ENCODE measurements at regions not wholly inside any gene's neighbourhood (a gene's known extent, or its start where the extent isn't known, plus 50 kb on each side); places are given as distances from the start of the nearest gene placed in this dataset.
A peak's percentile ranks its signal among the peaks of the same experiment; 100 is the strongest.
"Not testable (repeated sequence)": the region's sequence is repeated elsewhere in the genome, so short reads cannot be mapped to it uniquely, and the experiment has no call there.

DNA sequence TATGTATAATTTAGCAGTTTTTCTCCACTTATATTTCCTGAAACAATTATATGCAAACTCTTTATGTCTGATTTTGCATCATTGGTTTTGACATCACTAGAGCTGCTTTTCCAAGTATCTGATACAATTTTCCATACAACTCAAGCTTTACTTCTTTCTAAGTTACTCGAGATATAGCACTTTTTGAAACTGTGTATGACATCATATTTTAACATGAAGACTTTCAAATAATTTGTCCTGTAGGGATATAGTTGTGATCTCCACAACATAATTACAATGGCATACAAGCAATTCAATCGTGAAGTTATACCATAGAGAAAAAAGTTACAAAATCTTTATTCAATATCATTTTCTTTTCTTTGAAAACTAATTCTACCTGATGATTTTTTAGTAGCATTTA, 173.0 kb downstream of the LEPR start:
- no peak for DNase-seq

DNA sequence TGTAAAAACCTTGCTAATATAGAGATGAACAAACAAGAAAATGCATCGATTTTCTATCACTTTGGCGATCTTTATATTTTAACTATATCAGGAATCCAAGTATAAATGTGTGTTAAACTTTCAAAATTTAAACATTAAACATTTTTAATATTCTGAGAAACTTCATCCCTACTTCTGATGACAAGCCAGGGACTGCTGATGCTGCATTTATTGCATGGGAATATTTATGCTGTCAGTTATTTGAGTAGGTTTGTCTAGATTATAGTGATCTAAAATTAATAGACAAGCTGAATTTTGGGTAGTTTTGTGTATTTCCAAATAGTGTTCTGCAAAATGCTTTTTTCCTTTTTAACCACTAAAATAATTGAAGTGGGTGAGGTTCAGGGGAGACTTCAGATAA, 175.3 kb downstream of the LEPR start:
- DNase-seq = no peak

DNA sequence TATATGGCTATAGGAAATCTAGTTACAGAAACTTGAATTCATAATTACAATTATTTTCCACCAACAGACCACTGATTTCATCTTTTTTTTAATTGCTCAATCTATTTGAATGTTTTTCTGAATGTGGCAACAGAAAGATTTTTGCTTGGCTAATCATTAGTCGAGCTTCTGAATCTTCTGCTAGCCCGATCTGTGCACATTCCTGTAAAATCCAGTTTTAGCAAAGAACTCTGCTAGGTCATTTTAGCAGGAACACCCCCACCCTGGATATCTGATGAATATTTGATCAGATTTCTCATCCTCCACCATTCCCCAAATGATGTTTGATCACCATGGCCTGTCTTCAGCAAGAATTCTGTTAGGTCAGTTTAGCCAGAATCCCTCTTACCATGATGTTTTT, 176.3 kb downstream of the LEPR start:
- DNase-seq = no peak

DNA sequence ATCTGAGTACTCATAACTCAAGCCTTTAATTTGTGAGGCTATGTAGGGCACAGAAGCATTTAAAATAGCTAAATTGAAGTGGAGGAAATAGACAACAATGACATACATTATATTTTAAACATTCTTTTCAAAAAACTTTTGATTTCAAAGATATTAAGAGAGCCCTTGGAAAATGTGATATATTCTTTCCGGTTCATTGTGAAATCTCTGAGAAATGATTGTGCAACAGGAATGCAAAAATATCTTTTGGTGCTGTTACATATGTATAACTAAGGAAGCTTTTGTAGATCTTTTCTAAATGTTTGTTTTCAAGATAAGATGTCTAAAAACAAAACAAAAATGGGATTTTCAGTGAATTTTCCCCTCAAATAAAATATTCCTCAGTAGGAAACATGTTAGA, 185.2 kb downstream of the LEPR start:
- DNase-seq = no peak

DNA sequence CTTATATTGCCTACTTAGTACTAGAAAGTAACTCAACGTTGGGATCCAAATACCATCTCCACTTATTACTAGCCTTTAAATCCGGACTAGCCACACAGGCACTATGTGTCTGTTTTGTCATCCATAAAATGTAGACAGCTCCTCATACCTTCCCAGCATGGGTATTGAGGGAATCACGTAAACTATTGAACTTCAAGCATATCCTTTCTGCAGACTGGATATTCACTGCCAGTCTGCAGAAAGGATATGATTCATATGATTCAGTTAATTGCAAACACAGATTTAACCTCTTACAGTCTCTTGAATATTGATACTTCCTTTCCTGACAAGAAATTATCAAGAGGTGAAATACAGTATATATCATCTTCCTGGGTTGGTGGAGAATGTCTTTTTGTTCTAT, 186.0 kb downstream of the LEPR start:
- DNase-seq = no peak

DNA sequence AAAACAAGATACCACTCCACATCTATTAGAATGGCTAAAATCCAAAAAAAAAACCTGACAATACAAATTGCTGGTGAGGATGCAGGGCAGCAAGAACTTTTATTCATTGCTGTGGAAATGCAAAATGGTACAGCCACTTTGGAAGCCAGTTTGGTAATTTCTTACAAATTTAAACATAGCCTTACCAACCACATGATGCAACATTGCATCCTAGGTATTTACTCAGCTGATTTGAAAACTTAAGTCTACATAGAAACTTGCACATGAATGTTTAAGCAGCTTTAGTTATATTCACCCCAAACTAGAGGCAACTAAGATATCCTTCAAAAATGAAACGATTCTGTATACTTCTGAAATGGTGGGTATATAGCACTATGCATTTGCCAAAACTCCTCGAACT, 178.8 kb upstream of the PDE4B start:
- DNase-seq = no peak

DNA sequence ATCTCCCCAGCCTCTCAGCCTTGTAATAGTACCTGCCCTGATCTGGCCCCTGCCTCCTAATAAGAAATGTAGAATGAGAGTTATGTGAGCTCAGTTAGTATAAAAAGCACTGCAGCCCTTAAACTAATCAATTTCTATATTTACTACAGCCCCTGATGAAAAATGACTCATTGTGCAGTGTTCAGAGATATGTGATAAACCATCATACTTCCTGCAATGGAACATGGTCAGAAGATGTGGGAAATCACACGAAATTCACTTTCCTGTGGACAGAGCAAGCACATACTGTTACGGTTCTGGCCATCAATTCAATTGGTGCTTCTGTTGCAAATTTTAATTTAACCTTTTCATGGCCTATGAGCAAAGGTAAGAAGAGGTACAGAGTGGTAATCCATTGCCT, 176.8 kb upstream of the PDE4B start:
- no peak for DNase-seq

DNA sequence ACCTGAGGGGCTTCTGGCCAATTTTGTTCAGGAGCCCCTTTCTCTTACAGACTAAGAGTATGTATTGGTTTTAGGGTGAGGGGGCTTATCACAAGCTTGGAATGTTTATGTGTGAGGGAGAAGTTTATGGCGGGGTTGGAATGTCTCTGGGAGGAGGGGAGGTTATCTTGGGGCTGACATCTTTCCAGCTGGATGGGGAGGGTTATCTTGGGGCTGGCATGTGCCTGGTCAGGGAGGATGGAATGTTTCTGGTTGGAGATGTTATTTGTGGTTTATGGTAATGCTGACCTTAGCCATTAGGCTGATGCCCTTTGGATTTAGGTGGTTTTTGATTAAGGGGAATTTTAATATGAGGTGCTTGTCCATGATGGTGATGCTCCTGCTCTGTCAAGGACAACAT, 171.0 kb upstream of the PDE4B start:
- not testable (repeated sequence) for DNase-seq

DNA sequence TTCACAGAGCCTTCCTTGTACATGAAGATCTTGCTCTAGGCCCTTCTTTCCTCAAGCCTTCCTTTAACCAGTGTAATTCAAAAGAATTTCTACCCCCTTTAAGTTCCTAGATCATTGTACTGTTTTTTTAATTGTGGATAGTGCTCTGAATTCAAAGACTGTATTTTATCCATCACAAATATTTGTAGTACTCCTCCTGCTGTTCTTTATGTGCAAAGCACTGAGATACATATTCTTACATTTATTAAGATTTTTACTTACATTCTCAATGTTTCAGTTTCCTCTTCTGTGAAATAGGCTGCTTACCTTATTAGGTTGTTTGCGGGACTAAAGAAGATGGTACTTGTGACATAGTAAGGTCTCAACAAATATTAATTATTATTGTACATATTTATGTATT, 168.8 kb upstream of the PDE4B start:
- no peak for DNase-seq

DNA sequence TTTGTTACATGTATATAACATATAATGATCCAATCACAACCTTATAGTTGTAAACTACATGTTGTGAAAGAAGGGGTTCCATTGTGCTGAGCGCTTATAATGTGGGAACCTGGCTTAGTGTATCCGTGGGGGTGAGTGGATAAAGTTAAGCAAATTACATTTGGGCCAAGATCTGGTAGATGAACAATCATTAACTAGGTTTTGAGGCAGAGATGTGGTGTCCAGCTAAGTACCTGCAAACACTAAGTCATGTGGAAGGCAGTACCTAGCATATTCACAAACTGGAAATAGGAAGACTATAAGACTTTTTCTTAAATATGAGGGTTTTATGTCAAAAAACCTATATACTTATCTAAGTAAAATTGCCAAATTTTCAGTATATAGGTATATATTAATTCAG, 167.2 kb upstream of the PDE4B start:
- no peak for DNase-seq

DNA sequence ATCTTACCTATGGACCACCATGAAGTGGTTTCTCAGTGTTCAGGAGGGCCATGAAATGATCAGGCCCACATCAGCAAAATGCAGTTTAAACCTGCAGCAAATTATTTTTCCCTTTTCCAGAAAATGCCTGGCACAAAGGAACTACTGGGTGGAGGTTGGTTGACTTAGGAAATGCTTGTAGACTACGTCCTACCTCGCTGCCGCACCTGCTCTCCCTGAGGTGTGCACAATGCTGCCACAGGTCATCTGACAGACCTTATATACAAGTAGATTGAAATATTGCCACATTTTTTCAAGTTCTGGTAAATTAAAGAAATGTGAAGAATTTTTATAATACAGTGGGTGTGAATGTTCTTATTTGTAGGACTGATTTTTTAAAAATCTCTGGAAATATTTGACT, 166.7 kb upstream of the PDE4B start:
- no peak for DNase-seq

DNA sequence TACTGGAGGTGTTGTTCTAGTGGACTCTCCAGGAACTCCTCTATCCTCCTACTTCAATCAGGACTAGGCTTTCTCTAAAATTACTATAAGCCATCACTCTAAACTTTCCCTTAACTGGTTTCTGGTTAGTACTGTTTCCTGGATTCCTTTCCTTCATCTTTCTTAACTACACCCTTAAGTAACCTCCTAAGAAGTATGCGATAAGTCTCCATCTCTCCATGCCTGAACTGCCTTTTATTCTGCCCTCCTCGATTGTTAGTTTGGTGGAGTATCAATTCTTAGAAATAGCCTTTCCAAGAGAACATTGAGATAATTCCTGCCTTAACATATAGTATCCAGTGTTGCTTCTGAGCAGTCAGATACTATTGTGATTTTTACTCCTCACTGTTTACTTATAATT, 162.9 kb upstream of the PDE4B start:
- DNase-seq = no peak

DNA sequence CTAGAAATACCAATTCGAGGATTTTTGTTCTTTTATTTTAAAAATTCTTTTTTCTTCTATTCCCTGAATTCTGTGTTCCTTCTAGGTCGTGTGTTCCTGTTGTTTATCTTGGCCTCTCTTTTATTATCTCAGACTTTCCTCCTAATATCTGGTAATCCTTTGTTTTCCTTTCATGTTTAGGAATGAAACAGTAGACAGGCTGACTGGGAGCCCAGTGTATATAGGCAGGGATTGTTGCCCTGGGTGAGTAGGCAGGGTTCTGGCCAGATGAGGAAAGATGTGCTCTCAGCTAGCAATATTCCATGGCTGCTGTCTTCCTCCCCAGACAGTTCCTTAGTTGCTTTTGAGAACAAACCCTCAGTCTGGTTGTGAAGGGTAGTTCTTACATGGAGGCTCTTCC, 161.8 kb upstream of the PDE4B start:
- no peak for DNase-seq

DNA sequence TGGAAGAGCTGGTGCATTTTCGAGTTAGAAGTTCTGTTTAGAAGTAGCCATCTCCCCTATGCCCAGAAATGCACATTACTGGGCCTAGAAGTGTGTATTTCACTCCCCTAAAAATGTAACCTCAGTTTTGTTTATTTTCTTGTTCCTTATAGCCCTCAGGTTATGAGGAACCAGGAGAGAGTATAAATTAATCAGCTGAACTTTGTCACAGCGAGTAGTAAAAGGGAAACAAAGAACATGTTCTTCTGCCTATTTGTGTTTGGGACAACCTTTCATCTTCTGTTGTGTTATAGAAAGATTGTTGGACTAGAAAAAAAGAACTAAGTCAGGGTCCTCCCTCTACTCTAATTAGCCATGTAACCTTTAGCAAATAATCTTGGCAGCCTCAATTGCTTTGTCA, 160.5 kb upstream of the PDE4B start:
- DNase-seq = no peak

DNA sequence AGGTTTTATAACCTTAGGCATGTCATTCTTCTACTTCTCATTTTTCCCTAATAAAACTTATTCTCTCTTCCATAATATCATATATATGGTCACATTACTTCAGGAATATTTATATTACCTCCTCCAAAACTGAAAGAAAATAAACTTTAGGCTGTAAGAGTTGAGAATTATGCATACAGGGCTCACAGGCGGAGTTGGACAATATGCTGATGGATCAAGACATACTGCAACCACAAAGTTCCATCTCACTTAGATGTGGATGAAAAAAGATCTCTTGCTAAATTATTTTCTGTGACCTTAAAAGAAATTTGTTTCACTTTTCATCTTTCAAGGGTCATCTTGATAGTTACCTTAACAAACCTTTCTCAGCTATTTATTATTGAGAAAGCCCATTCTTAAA, 152.6 kb upstream of the PDE4B start:
- DNase-seq = no peak

DNA sequence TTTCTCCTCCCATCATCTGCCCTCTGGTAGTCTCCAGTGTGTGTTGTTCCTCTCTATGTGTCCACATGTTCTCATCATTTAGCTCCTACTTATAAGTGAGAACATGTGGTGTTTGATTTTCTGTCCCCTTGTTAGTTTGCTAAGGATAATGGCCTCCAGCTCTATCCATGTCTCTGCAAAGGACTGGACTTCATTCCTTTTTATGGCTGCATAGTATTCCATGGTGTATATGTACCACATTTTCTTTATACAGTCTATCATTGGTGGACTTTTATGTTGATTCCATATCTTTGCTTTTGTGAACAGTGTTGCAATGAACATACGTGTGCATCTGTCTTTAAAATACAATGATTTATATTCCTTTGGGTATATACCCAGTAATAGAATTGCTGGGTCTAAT, 143.5 kb upstream of the PDE4B start:
- not testable (repeated sequence) for DNase-seq

DNA sequence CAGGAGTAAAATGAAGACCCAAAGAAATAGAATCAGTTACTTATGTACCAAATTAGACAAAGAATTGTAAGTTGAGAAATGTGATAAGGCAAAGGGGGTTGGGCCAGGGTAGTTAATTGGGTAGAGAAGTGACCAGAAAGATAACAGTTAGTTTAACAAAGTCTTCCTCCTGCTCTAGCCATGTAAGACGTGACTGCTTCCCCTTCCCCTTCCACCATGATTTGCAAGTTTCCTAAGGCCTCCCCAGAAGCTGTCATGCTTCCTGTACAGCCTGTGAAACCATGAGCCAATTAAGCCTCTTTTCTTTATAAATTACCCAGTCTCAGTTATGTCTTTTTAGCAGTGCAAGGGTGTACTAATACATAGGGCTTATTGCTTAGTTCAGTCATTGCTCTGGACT, 142.0 kb upstream of the PDE4B start:
- no peak for DNase-seq

DNA sequence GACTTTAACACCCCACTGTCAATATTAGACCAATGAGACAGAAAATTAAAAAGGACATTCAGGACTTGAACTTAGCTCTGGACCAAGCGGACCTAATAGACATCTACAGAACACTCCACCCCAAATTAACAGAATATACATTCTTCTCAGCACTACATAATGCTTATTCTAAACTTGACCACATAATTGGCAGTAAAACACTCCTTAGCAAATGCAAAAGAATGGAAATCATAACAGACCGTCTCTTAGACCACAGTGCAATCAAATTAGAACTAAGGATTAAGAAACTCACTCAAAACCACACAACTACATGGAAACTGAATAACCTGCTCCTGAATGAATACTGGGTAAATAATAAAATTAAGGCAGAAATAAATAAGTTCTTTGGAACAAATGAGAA, 138.2 kb upstream of the PDE4B start:
- DNase-seq = not testable (repeated sequence)

DNA sequence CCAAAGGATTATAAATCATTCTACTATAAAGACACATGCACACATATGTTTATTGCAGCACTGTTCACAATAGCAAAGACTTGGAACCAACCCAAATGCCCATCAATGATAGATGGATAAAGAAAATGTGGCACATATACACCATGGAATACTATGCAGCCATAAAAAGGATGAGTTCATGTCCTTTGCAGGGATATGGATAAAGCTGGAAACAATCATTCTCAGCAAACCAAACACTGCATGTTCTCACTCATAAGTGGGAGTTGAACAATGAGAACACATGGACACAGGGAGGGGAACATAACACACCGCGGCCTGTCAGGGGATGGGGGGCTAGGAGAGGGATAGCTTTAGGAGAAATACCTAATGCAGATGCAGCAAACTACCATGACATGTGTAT, 135.1 kb upstream of the PDE4B start:
- DNase-seq = not testable (repeated sequence)

DNA sequence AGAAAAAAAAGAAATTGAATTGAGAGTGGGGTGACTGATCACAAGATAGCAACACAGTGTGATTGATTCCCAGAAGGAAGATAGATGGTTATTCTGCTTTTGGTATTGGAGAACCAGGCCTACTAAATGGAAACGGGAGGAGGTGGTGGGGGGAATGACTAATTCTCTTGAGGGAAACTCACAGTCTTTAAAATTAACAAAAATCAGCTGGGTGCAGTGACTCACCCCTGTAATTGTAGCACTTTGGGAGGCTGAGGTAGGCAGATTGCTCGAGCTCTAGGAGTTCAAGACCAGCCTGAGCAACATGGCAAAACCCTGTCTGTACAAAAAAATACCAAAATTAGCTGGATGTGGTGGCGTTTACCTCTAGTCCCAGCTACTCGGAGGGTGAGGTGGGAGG, 134.6 kb upstream of the PDE4B start:
- peak; percentile 75 for DNase-seq

DNA sequence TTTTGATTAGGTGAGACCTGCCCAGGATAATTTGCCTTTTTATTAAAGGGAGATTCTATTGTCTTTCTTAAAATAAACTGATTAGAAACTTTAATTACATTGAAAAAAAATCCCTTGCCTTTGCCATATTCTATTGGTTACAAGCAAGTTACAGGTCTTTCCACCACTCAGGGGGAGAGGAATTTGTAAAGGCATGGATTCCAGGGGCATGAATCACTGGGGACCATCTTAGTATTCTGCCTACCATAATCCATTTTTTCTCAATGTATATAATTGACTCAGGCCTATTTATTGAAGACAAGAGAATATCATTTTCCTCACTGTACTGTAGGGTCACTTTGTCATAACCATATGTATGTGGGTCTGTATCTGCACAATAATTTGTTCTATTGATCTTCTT, 124.3 kb upstream of the PDE4B start:
- no peak for DNase-seq

DNA sequence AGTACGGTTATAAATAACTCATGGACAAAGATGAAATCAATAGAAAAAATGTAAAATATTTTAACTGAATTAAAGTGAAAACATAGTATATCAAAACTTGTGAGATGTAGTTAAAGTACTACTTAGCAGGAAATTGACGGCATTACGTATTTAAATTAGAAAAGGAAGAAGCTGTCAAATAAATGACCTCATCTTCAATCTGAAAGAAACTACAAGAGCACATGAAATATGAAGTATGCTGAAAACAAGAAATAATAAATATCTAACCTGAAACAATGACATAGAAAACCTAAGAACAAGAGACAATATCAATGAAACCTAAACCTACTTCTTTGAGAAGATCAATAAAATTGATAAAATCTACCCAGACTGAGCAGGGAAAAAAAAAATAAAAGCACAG, 122.2 kb upstream of the PDE4B start:
- no peak for DNase-seq

DNA sequence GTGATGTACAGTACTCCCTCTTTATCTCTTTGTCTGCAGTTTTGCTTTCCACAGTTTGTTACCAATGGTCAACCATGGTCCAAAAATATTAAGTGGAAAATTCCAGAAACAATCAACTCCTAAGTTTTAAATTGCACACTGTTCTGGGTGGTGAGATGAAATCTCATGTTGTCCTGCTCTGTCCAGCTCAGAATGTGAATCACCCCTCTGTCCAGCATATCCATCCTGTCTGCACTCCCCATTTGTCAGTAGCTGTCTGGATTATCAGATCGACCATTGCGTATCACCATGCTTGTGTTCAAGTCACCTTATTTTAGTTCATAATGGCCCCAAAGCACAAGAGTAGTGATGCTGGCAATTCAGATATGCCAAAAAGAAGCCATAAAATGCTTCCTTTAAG, 118.2 kb upstream of the PDE4B start:
- no peak for DNase-seq

DNA sequence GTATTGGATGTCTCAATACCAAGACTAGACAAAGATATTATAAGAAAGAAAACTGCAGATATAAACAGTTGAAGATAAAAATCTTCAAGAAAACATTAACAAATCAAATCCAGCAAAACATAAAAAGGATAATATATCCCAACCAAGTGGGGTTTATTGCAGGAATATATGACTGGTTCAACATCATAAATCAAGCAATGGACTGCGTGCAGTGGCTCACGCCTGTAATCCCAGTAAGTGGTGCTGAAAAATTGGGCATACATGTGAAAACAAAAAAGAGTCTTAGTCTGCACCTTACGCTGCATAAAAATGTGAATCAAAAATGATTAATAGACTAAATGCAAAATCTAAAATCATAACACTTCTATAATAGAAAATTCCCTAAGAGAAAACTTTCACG, 112.9 kb upstream of the PDE4B start:
- DNase-seq = no peak

DNA sequence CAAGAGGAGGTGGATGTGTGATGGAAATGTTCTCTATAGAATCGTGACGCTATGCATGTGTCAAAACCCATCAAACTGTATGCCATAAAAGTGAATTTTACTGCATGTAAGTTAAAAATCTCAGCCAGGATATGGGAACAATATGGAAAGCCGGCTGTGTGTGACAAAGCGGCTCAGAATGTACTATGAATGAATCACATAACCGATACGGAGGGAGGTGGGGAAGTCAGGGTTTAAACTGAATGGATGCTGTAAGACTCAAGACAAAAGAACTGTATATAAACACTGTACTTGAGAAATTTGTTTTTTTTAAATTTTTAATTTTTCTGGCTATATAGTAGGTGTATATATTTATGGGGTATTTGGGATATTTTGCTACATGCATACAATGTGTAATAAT, 111.6 kb upstream of the PDE4B start:
- peak; percentile 85 for DNase-seq

DNA sequence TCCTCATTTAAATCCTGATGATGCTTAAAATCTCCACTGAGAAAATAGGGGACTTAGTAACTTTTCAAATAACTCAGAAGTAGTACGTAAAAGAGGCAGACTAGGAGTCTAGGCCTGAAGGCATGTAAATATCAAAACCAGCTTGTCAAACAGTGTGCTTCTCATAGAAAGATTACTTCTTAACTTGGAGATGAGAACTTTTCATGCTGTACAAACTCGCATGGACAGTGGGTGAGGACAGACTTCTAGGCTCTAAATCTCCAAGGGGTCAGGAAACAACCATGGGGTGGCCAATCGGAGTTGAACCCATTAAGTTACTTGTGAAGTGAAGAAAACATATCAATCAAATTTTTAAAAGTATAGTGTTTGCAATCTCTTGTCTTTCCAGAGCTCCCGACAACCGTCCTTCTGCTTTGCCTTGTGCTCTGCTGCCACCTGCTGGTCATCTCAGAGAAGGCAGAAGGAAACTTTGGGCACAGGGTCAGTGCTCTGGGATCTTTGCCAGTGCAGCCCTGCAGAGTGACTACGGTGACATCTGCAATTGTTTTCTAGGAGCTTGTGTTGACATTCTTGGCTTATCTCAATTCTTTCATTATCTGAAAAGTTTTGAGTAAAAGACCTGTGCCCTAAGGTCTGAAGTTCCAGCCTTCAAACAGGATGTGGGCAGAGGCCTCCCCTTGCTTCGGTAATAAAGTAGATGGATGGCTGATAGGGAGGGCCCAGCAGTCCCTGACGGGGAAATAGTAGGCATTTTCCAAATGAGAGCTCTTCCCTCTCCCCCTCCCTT, 105.1 kb upstream of the PDE4B start:
- DNase-seq = peak; percentile 30

All from HCEC 1CT (cell line).